Neuronal stem cell (in vitro differentiated cells): ENCODE measurements at regions not wholly inside any gene's neighbourhood (a gene's known extent, or its start where the extent isn't known, plus 50 kb on each side); places are given as distances from the start of the nearest gene placed in this dataset.

Experiments used
- DNase-seq: peaks from one replicate; pipeline ENCODE4 v3.0.0-alpha.2; 2013; ENCODE audit warnings: low spot score
- H2AFZ ChIP-seq: one replicate; pipeline ENCODE4 v1.6.1; 2013; ENCODE audit warnings: mild to moderate bottlenecking, low read length, inconsistent platforms
- H2AK5ac ChIP-seq: 2 replicates; pipeline ENCODE4 v1.6.1; 2013; ENCODE audit warnings: low read depth, mild to moderate bottlenecking, inconsistent platforms, low read length, moderate library complexity, mixed read lengths
- H2BK120ac ChIP-seq: 2 replicates; pipeline ENCODE4 v1.6.1; 2013; ENCODE audit warnings: low read depth, mild to moderate bottlenecking, inconsistent platforms, low read length, moderate library complexity, mixed read lengths
- H2BK12ac ChIP-seq: one replicate; pipeline ENCODE4 v1.6.1; 2013; ENCODE audit warnings: low read length, inconsistent platforms
- H2BK15ac ChIP-seq: 2 replicates; pipeline ENCODE4 v1.6.1; 2013; ENCODE audit warnings: mild to moderate bottlenecking, low read length, inconsistent platforms, mixed read lengths
- H2BK5ac ChIP-seq: one replicate; pipeline ENCODE4 v1.6.1; 2013; ENCODE audit warnings: inconsistent platforms, mild to moderate bottlenecking, low read length, moderate library complexity
- H3K14ac ChIP-seq: one replicate; pipeline ENCODE4 v1.6.1; 2013; ENCODE audit warnings: low read length, inconsistent platforms
- H3K18ac ChIP-seq: 2 replicates; pipeline ENCODE4 v1.6.1; 2013; ENCODE audit warnings: low read length, inconsistent platforms
- H3K23ac ChIP-seq: 2 replicates; pipeline ENCODE4 v1.6.1; 2013; ENCODE audit warnings: low read depth, mild to moderate bottlenecking, mixed read lengths, low read length, inconsistent platforms; ENCODE audit not compliant: poor library complexity
- H3K27ac ChIP-seq: replicated peaks from 3 replicates; pipeline ENCODE4 v1.5.1; 2013; ENCODE audit warnings: low read length, inconsistent platforms
- H3K27me3 ChIP-seq, 3 experiments: 2 replicates each; pipeline ENCODE4 v1.6.1; 2013; ENCODE audit warnings: low read length in 3 of 3, mild to moderate bottlenecking in 2 of 3, inconsistent platforms in 1 of 3, low read depth in 1 of 3, mixed read lengths in 1 of 3, moderate library complexity in 1 of 3; ENCODE audit not compliant: control insufficient read depth in 3 of 3, insufficient read depth in 3 of 3
- H3K36me3 ChIP-seq, 2 donors: replicated peaks in 1 of 2; 2 replicates each; pipeline ENCODE4 v1.6.1; 2013; ENCODE audit warnings: low read length in 2 of 2; ENCODE audit not compliant: control insufficient read depth in 2 of 2, insufficient read depth in 2 of 2
- H3K4ac ChIP-seq: 2 replicates; pipeline ENCODE4 v1.6.1; 2013; ENCODE audit warnings: inconsistent platforms, mild to moderate bottlenecking, low read length, moderate library complexity
- H3K4me1 ChIP-seq, 2 donors: 1 replicate in 1 of 2; 2 replicates in 1 of 2; pipeline ENCODE4 v1.6.1; 2013; ENCODE audit warnings: low read length in 2 of 2, low read depth in 1 of 2; ENCODE audit not compliant: control insufficient read depth in 2 of 2, insufficient read depth in 1 of 2
- H3K4me2 ChIP-seq: one replicate; pipeline ENCODE4 v1.6.1; 2013; ENCODE audit warnings: mild to moderate bottlenecking, low read length, inconsistent platforms; ENCODE audit not compliant: insufficient read depth, poor library complexity, severe bottlenecking
- H3K4me3 ChIP-seq, 2 donors: 2 replicates each; pipeline ENCODE4 v1.5.1; 2013; ENCODE audit warnings: low read length in 2 of 2, mild to moderate bottlenecking in 2 of 2, inconsistent platforms in 1 of 2, moderate library complexity in 1 of 2
- H3K79me1 ChIP-seq: one replicate; pipeline ENCODE4 v1.6.1; 2013; ENCODE audit warnings: low read depth, mild to moderate bottlenecking, inconsistent platforms, low read length, moderate library complexity
- H3K9ac ChIP-seq: one replicate; pipeline ENCODE4 v1.6.1; 2013; ENCODE audit warnings: mild to moderate bottlenecking, low read depth, low read length, inconsistent platforms; ENCODE audit not compliant: poor library complexity
- H3K9me3 ChIP-seq, 2 donors: replicated peaks in 1 of 2; 2 replicates each; pipeline versions ENCODE3 to v1.6.1; 2013; ENCODE audit warnings: low read length in 2 of 2, mild to moderate bottlenecking in 2 of 2, inconsistent platforms in 1 of 2, low read depth in 1 of 2, mixed read lengths in 1 of 2, moderate library complexity in 1 of 2; ENCODE audit not compliant: control insufficient read depth in 2 of 2, insufficient read depth in 1 of 2
- H4K8ac ChIP-seq: one replicate; pipeline ENCODE4 v1.6.1; 2013; ENCODE audit warnings: low read depth, mild to moderate bottlenecking, inconsistent platforms, low read length, moderate library complexity
- H4K91ac ChIP-seq: one replicate; pipeline ENCODE4 v1.6.1; 2013; ENCODE audit warnings: low read length, low read depth, mild to moderate bottlenecking, inconsistent platforms; ENCODE audit not compliant: poor library complexity
- WGBS, 2 donors: extraction: QIAGEN DNeasy Blood & Tissue Kit; methylation state at CpG; one replicate each; pipeline ENCODE4 v1.1.7; 2013; ENCODE audit warnings: missing lambda C conversion rate in 2 of 2, mixed read lengths in 1 of 2; ENCODE audit not compliant: insufficient read length in 2 of 2, insufficient replicate concordance in 1 of 2; ENCODE audit errors: extremely low coverage in 2 of 2; 5-methylcytosine and 5-hydroxymethylcytosine counted together

GRCh38 chr12:72876092-72876491 lies 603.9 kb downstream of the TRHDE start:
- Histone ChIP-seq H2BK120ac (no peak overlapping the region), H2AK5ac (no peak overlapping the region), H3K27me3 (no peaks in the 10 kb centered on the region), H3K18ac (no peak overlapping the region), H3K27ac (no peak overlapping the region), H3K36me3 (no peaks in the 10 kb centered on the region), H3K9ac (no peak overlapping the region), H3K23ac (no peak overlapping the region), H2AFZ (no peak overlapping the region), H4K8ac (no peak overlapping the region), H2BK15ac (no peak overlapping the region), H3K14ac (no peak overlapping the region), H3K9me3 (peaks cover 0 to 16% of the 10 kb centered on the region in 2 donors), H3K4ac (no peak overlapping the region), H3K4me3 (no peak overlapping the region), H3K4me2 (no peak overlapping the region), H3K79me1 (no peaks in the 10 kb centered on the region), H2BK5ac (no peak overlapping the region), H2BK12ac (no peak overlapping the region), H3K4me1 (peaks cover 0 to 5% of the 10 kb centered on the region in 2 donors), H4K91ac (no peak overlapping the region)
- no peak for DNase-seq

GRCh38 chr12:72888693-72889092 lies 616.5 kb downstream of the TRHDE start:
- no peak overlapping the region for H3K4me2 ChIP-seq
- WGBS, 2 donors = no CpG with 5 or more reads among the region's 1 CpG
- no peak for DNase-seq
- H3K4me3 ChIP-seq = no peak overlapping the region
- no peaks in the 10 kb centered on the region for H3K9me3 ChIP-seq
- H2BK15ac ChIP-seq = no peak overlapping the region
- no peaks in the 10 kb centered on the region for H3K27me3 ChIP-seq
- no peak overlapping the region for H2BK12ac ChIP-seq
- H3K18ac ChIP-seq = no peak overlapping the region
- H3K9ac ChIP-seq = no peak overlapping the region
- no peak overlapping the region for H3K23ac ChIP-seq
- H2BK5ac ChIP-seq = no peak overlapping the region
- H2AFZ ChIP-seq = peak overlapping the region; percentile 3
- H3K4me1 ChIP-seq = peaks cover 2 to 29% of the 10 kb centered on the region in 2 donors
- no peak overlapping the region for H3K27ac ChIP-seq
- no peaks in the 10 kb centered on the region for H3K79me1 ChIP-seq
- no peak overlapping the region for H4K91ac ChIP-seq
- H2BK120ac ChIP-seq = no peak overlapping the region
- no peak overlapping the region for H4K8ac ChIP-seq
- H3K14ac ChIP-seq = no peak overlapping the region
- no peak overlapping the region for H3K4ac ChIP-seq
- no peaks in the 10 kb centered on the region for H3K36me3 ChIP-seq
- no peak overlapping the region for H2AK5ac ChIP-seq

GRCh38 chr12:72889791-72890190 lies 617.6 kb downstream of the TRHDE start:
- WGBS, 2 donors = no CpG with 5 or more reads among the region's 1 CpG
- Histone ChIP-seq H3K27ac (no peak overlapping the region), H2BK12ac (no peak overlapping the region), H3K9ac (no peak overlapping the region), H3K4me2 (no peak overlapping the region), H3K36me3 (no peaks in the 10 kb centered on the region), H3K79me1 (no peaks in the 10 kb centered on the region), H3K4me3 (no peak overlapping the region), H2BK120ac (no peak overlapping the region), H4K91ac (no peak overlapping the region), H3K4me1 (peaks cover 2 to 29% of the 10 kb centered on the region in 2 donors), H3K14ac (no peak overlapping the region), H2AK5ac (no peak overlapping the region), H3K18ac (no peak overlapping the region), H3K23ac (no peak overlapping the region), H2AFZ (no peak overlapping the region), H3K4ac (no peak overlapping the region), H2BK15ac (no peak overlapping the region), H3K27me3 (no peaks in the 10 kb centered on the region), H3K9me3 (no peaks in the 10 kb centered on the region), H4K8ac (no peak overlapping the region), H2BK5ac (no peak overlapping the region)
- peak; percentile 55 for DNase-seq

- Histone ChIP-seq H3K18ac (no peak overlapping the region), H4K8ac (no peak overlapping the region)
These were observed 629.5 kb downstream of the TRHDE start for GRCh38 chr12:72901685-72902084.

More at GRCh38 chr12:72901685-72902084, 629.5 kb downstream of the TRHDE start:
- no peaks in the 10 kb centered on the region for H3K79me1 ChIP-seq
- H3K4ac ChIP-seq = no peak overlapping the region
- H3K14ac ChIP-seq = no peak overlapping the region
- no peak overlapping the region for H2BK15ac ChIP-seq
- no peaks in the 10 kb centered on the region for H3K27me3 ChIP-seq
- H2AK5ac ChIP-seq = no peak overlapping the region
- H3K36me3 ChIP-seq = no peaks in the 10 kb centered on the region
- H2AFZ ChIP-seq = no peak overlapping the region
- H3K4me2 ChIP-seq = no peak overlapping the region
- H3K4me1 ChIP-seq = peaks cover 0 to 1% of the 10 kb centered on the region in 2 donors
- no peak overlapping the region for H2BK120ac ChIP-seq
- no peak overlapping the region for H3K9ac ChIP-seq
- DNase-seq = no peak
- H2BK5ac ChIP-seq = no peak overlapping the region
- no peak overlapping the region for H3K27ac ChIP-seq
- H3K4me3 ChIP-seq = no peak overlapping the region
- no peak overlapping the region for H3K23ac ChIP-seq
- H3K9me3 ChIP-seq = no peaks in the 10 kb centered on the region
- no peak overlapping the region for H2BK12ac ChIP-seq
- no peak overlapping the region for H4K91ac ChIP-seq
- WGBS, 2 donors = no CpG with 5 or more reads among the region's 1 CpG
